H1 (cell line): ENCODE measurements at regions not wholly inside any gene's neighbourhood (a gene's known extent, or its start where the extent isn't known, plus 50 kb on each side); places are given as distances from the start of the nearest gene placed in this dataset.
A peak's percentile ranks its signal among the peaks of the same experiment; 100 is the strongest.

Source experiments
- CTCF ChIA-PET: fragments of 300-600 bp; sonication (Branson Sonifier 250); formaldehyde crosslinking; loops from one replicate; lab custom pipeline; 2021; ENCODE audit not compliant: partially characterized antibody; lab: Charles Lee
- POLR2A ChIA-PET: fragments of 300-600 bp; sonication (Branson Sonifier 250); formaldehyde crosslinking; loops from one replicate; lab custom pipeline; 2021; ENCODE audit warnings: inconsistent platforms; ENCODE audit not compliant: partially characterized antibody; lab: Charles Lee
- DNase-seq, 2 experiments: peaks; one replicate each; pipeline versions ENCODE4 v3.0.0 to v3.0.0-alpha.2; 2010 to 2022; ENCODE audit warnings: low spot score in 2 of 2, low read depth in 1 of 2, mixed read lengths in 1 of 2
- FAIRE-seq: peaks from 2 replicates; lab custom pipeline; 2011; peaks lifted over from hg19 to GRCh38; lab: Jason Lieb, UNC
- H2AFZ ChIP-seq: 2 replicates; pipeline ENCODE4 v1.8.1; 2012; ENCODE audit warnings: low read length, inconsistent platforms
- H2AK5ac ChIP-seq: 2 replicates; pipeline ENCODE4 v1.6.1; 2013; ENCODE audit warnings: low read depth, low read length
- H2BK120ac ChIP-seq: replicated peaks from 2 replicates; pipeline ENCODE3; 2013; ENCODE audit warnings: low read depth, low read length, inconsistent platforms
- H2BK12ac ChIP-seq: 2 replicates; pipeline ENCODE4 v1.6.1; 2013; ENCODE audit warnings: low read depth, low read length
- H2BK15ac ChIP-seq: 2 replicates; pipeline ENCODE4 v1.6.1; 2013; ENCODE audit warnings: low read length
- H2BK20ac ChIP-seq: 2 replicates; pipeline ENCODE4 v1.6.1; 2013; ENCODE audit warnings: low read length
- H2BK5ac ChIP-seq: 2 replicates; pipeline ENCODE4 v1.6.1; 2013; ENCODE audit warnings: low read depth, low read length
- H3K14ac ChIP-seq: 2 replicates; pipeline ENCODE4 v1.6.1; 2013; ENCODE audit warnings: inconsistent platforms; ENCODE audit not compliant: insufficient read length
- H3K18ac ChIP-seq: 2 replicates; pipeline ENCODE4 v1.6.1; 2013; ENCODE audit warnings: low read length; ENCODE audit errors: extremely low read depth
- H3K23ac ChIP-seq: 2 replicates; pipeline ENCODE4 v1.6.1; 2013; ENCODE audit warnings: inconsistent platforms; ENCODE audit not compliant: insufficient read length
- H3K23me2 ChIP-seq: 2 replicates; pipeline ENCODE4 v1.6.1; 2013; ENCODE audit warnings: low read depth, low read length
- H3K27ac ChIP-seq: 2 replicates; pipeline ENCODE4 v1.6.1; 2011; ENCODE audit warnings: low read depth, low read length, inconsistent platforms
- H3K27me3 ChIP-seq, 4 experiments: replicated peaks in 1 of 4; 1 replicate in 1 of 4; 2 replicates in 3 of 4; pipeline versions ENCODE4 v1.6.1 to v1.8.1; 2011 to 2013; ENCODE audit warnings: low read length in 3 of 4, mild to moderate bottlenecking in 3 of 4, inconsistent platforms in 2 of 4, mixed read lengths in 2 of 4, moderate library complexity in 1 of 4; ENCODE audit not compliant: control insufficient read depth in 3 of 4, insufficient read depth in 3 of 4; ENCODE audit errors: extremely low read depth in 1 of 4
- H3K36me3 ChIP-seq, 4 experiments: 2 replicates each; pipeline versions ENCODE4 v1.6.1 to v1.8.1; 2011 to 2013; ENCODE audit warnings: mild to moderate bottlenecking in 4 of 4, low read length in 3 of 4, moderate library complexity in 2 of 4, control low read depth in 1 of 4, inconsistent platforms in 1 of 4; ENCODE audit not compliant: insufficient read depth in 4 of 4, control insufficient read depth in 2 of 4
- H3K4ac ChIP-seq: replicated peaks from 2 replicates; pipeline ENCODE3; 2013; ENCODE audit warnings: low read length, low read depth, mixed read lengths, inconsistent platforms; ENCODE audit not compliant: insufficient read length
- H3K4me1 ChIP-seq, 4 experiments: replicated peaks in 1 of 4; 1 replicate in 1 of 4; 2 replicates in 3 of 4; pipeline versions ENCODE4 v1.6.1 to v1.8.1; 2011 to 2013; ENCODE audit warnings: low read length in 3 of 4, inconsistent platforms in 2 of 4, mixed read lengths in 1 of 4; ENCODE audit not compliant: insufficient read depth in 4 of 4, control insufficient read depth in 3 of 4
- H3K4me2 ChIP-seq, 2 experiments: 2 replicates each; pipeline versions ENCODE4 v1.6.1 to v1.8.1; 2011 to 2013; ENCODE audit warnings: low read depth in 2 of 2, low read length in 2 of 2, control low read depth in 1 of 2, inconsistent platforms in 1 of 2, mild to moderate bottlenecking in 1 of 2; ENCODE audit not compliant: insufficient read depth in 1 of 2
- H3K4me3 ChIP-seq, 4 experiments: fragments of 200-600, 300-600 bp in 1 of 4; sonication (generic), shearing (Covaris generic), sonication (Bioruptor Twin) in 1 of 4; 2 replicates each; pipeline versions ENCODE4 v1.5.1 to v1.8.1; 2011 to 2016; ENCODE audit warnings: low read length in 4 of 4, low read depth in 3 of 4, control low read depth in 2 of 4, inconsistent platforms in 2 of 4, mild to moderate bottlenecking in 2 of 4, mixed read lengths in 1 of 4, moderate library complexity in 1 of 4; ENCODE audit not compliant: insufficient read depth in 2 of 4; ENCODE audit errors: extremely low read depth in 1 of 4
- H3K56ac ChIP-seq: replicated peaks from 2 replicates; pipeline ENCODE3; 2013; ENCODE audit warnings: low read depth, mild to moderate bottlenecking, mixed read lengths, low read length, inconsistent platforms; ENCODE audit not compliant: insufficient read length
- H3K79me1 ChIP-seq: 2 replicates; pipeline ENCODE4 v1.6.1; 2013; ENCODE audit warnings: low read depth, low read length, control low read depth
- H3K79me2 ChIP-seq, 2 experiments: 2 replicates each; pipeline versions ENCODE4 v1.6.1 to v1.8.1; 2012 to 2013; ENCODE audit warnings: low read length in 2 of 2, mild to moderate bottlenecking in 2 of 2, inconsistent platforms in 1 of 2; ENCODE audit not compliant: insufficient read depth in 2 of 2, control insufficient read depth in 1 of 2
- H3K9ac ChIP-seq, 4 experiments: replicated peaks in 1 of 4; 1 replicate in 1 of 4; 2 replicates in 3 of 4; pipeline versions ENCODE4 v1.6.1 to v1.8.1; 2011 to 2013; ENCODE audit warnings: low read depth in 3 of 4, low read length in 3 of 4, control low read depth in 2 of 4, mild to moderate bottlenecking in 2 of 4, moderate library complexity in 2 of 4, inconsistent platforms in 1 of 4; ENCODE audit errors: extremely low read depth in 1 of 4
- H3K9me3 ChIP-seq, 2 experiments: 2 replicates each; pipeline versions ENCODE4 v1.6.1 to v1.8.1; 2012 to 2013; ENCODE audit warnings: mild to moderate bottlenecking in 2 of 2, moderate library complexity in 2 of 2, control low read depth in 1 of 2, inconsistent platforms in 1 of 2, low read depth in 1 of 2, low read length in 1 of 2, mixed read lengths in 1 of 2; ENCODE audit not compliant: insufficient read depth in 2 of 2
- H4K20me1 ChIP-seq, 2 experiments: replicated peaks in 1 of 2; 2 replicates each; pipeline versions ENCODE3 to v1.8.1; 2011 to 2013; ENCODE audit warnings: inconsistent platforms in 2 of 2, low read length in 2 of 2, mild to moderate bottlenecking in 1 of 2; ENCODE audit not compliant: insufficient read depth in 2 of 2, control insufficient read depth in 1 of 2
- H4K5ac ChIP-seq: 2 replicates; pipeline ENCODE4 v1.6.1; 2013; ENCODE audit warnings: low read length, low read depth, mixed read lengths, inconsistent platforms; ENCODE audit not compliant: insufficient read length
- H4K8ac ChIP-seq: 2 replicates; pipeline ENCODE4 v1.8.0; 2013; ENCODE audit warnings: mild to moderate bottlenecking, moderate library complexity, low read length, inconsistent platforms; ENCODE audit not compliant: insufficient read depth; ENCODE audit errors: extremely low read depth
- H4K91ac ChIP-seq: replicated peaks from 2 replicates; pipeline ENCODE3; 2013; ENCODE audit warnings: low read length, mixed read lengths, inconsistent platforms; ENCODE audit not compliant: insufficient read length
- SRF ChIP-seq: IDR thresholded peaks from 2 replicates; pipeline ENCODE4 v1.6.1; 2011; ENCODE audit warnings: mild to moderate bottlenecking, low read depth, low read length, moderate library complexity
- WGBS, 2 experiments: shearing (Covaris generic) in 1 of 2; methylation state at CpG; one replicate each; pipeline versions ENCODE4 v1.1.6 to v1.1.7; 2013 to 2015; ENCODE audit warnings: low lambda C conversion rate in 2 of 2, mixed read lengths in 2 of 2, inconsistent platforms in 1 of 2, low coverage in 1 of 2, missing lambda C conversion rate in 1 of 2; ENCODE audit not compliant: insufficient replicate concordance in 2 of 2, insufficient coverage in 1 of 2, insufficient read length in 1 of 2; ENCODE audit errors: extremely low coverage in 1 of 2, missing lambda C conversion rate in 1 of 2; 5-methylcytosine and 5-hydroxymethylcytosine counted together

GRCh38 chr1:83717785-83718184, 281.1 kb downstream of the TTLL7 start:
- Histone ChIP-seq H3K9ac (no peak overlapping the region), H2BK15ac (no peak overlapping the region), H4K20me1 (no peaks in the 10 kb centered on the region), H2BK5ac (no peak overlapping the region), H2BK120ac (no peak overlapping the region), H4K91ac (no peak overlapping the region), H3K79me1 (no peaks in the 10 kb centered on the region), H2BK12ac (no peak overlapping the region), H2AK5ac (no peak overlapping the region), H3K18ac (no peak overlapping the region), H3K4ac (no peak overlapping the region), H3K56ac (no peak overlapping the region), H4K8ac (no peak overlapping the region), H2AFZ (no peak overlapping the region), H3K4me3 (no peak overlapping the region), H3K23me2 (no peaks in the 10 kb centered on the region; the same call in 1 of the 2 replicates), H3K4me1 (no peaks in the 10 kb centered on the region), H3K4me2 (no peak overlapping the region), H3K14ac (no peak overlapping the region), H4K5ac (no peak overlapping the region), H3K36me3 (no peaks in the 10 kb centered on the region), H3K9me3 (no peaks in the 10 kb centered on the region), H3K27me3 (no peaks in the 10 kb centered on the region), H2BK20ac (no peak overlapping the region), H3K27ac (no peak overlapping the region), H3K79me2 (no peaks in the 10 kb centered on the region), H3K23ac (no peak overlapping the region)
- no peak for FAIRE-seq
- POLR2A ChIA-PET = no interaction called here
- no peak for DNase-seq
- CTCF ChIA-PET = interaction anchor here (0.7 to 1.8 kb wide), 3 partner anchors 21 to 25 kb away, joined by 3 to 10 read pairs (median 3); no protein-coding TSS in a partner anchor
- WGBS, 2 experiments = 92% methylated on average over 4 of the region's 4 CpGs; no CpG with 5 or more reads in 1 of the 2 experiments
- TF ChIP-seq SRF = peak; percentile 93
